Activated T-cell treated with anti-CD3 and anti-CD28 coated beads, Interleukin-2, amount 50 U/mL, for 4 hours (primary cell): ENCODE measurements at regions not wholly inside any gene's neighbourhood (a gene's known extent, or its start where the extent isn't known, plus 50 kb on each side); places are given as distances from the start of the nearest gene placed in this dataset.
"Not testable (repeated sequence)": the region's sequence is repeated elsewhere in the genome, so short reads cannot be mapped to it uniquely, and the experiment has no call there.

ENCODE experiments used
- ATAC-seq, 2 donors: fragments of 200-7000 bp; cut with Tn5 transposase; one replicate each; pipeline ENCODE4 v1.10.0; 2021
- DNase-seq: peaks from one replicate; pipeline ENCODE4 v3.0.0-alpha.2; 2020
- H3K27me3 Mint-ChIP-seq: one replicate; pipeline ENCODE4 v1.8.0; 2021; ENCODE audit warnings: low read depth, mixed read lengths
- H3K36me3 Mint-ChIP-seq: one replicate; pipeline ENCODE4 v1.8.0; 2022; ENCODE audit warnings: mixed read lengths; ENCODE audit not compliant: insufficient read depth
- H3K4me1 Mint-ChIP-seq: one replicate; pipeline ENCODE4 v1.8.0; 2021; ENCODE audit warnings: low read depth, mixed read lengths
- H3K4me3 Mint-ChIP-seq: one replicate; pipeline ENCODE4 v1.8.0; 2021; ENCODE audit warnings: mild to moderate bottlenecking, moderate library complexity, mixed read lengths
- H3K9me3 Mint-ChIP-seq: one replicate; pipeline ENCODE4 v1.8.0; 2021; ENCODE audit warnings: mixed read lengths

DNA sequence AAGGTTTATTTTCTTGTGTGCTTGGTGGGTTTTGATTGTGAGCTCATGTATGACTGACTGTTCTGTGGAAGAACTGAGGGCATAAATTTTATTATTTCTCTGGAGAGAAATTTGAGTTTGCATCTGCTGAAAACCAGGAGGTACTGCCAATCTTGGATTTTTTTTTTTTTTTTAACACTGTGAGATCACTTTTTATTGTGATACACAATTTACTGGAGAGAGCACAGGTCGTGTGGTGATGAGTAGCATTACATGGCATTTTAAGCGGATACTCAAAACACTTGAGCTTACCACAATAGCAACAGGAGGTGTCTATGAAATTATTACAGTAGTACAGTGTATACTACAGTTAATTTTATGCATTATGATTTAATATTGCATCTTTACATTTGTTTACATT, 237.4 kb downstream of the MFSD1 start:
- H3K36me3 Mint-ChIP-seq, result no peaks in the 10 kb centered on the region
- DNase-seq, result no peak

DNA sequence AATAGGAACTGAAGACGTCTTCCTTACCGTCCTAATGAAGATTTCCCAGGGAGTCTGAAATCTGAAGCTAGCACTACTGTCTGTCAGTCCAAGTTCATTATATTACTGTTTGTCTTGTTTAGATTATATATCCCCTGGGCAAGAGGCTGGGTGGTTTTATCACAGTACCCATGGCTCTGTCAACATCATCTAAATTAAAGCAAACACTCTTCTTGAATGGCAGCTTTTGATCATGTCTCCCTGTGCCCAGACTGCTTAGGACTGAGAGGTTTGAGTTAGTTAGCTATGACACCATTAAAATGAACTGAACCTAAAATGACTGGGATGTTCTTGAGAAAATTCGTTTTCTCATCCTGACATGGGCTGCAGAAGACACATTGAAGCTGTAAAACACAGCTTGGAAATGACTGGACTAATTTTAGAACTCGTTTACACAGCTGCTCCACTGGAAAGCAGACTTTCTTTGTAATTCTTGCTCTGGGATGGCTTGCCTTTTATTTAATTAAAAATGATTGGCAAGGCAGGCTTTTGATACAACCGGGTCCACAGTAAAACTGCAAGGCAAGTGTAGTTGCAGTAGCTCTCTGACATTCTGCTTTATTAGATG, 243.5 kb downstream of the MFSD1 start:
- DNase-seq (no peak), ATAC-seq (no peak)
- Mint-ChIP-seq H3K4me1 (no peaks in the 10 kb centered on the region), H3K9me3 (no peaks in the 10 kb centered on the region), H3K36me3 (no peaks in the 10 kb centered on the region), H3K4me3 (no peak overlapping the region), H3K27me3 (no peaks in the 10 kb centered on the region)

More for the DNA sequence above, 237.4 kb downstream of the MFSD1 start:
- H3K27me3 Mint-ChIP-seq, result peaks cover 2% of the 10 kb centered on the region
- ATAC-seq, result no peak
- H3K4me1 Mint-ChIP-seq, result no peaks in the 10 kb centered on the region
- no peaks in the 10 kb centered on the region for H3K9me3 Mint-ChIP-seq
- H3K4me3 Mint-ChIP-seq, result no peak overlapping the region

DNA sequence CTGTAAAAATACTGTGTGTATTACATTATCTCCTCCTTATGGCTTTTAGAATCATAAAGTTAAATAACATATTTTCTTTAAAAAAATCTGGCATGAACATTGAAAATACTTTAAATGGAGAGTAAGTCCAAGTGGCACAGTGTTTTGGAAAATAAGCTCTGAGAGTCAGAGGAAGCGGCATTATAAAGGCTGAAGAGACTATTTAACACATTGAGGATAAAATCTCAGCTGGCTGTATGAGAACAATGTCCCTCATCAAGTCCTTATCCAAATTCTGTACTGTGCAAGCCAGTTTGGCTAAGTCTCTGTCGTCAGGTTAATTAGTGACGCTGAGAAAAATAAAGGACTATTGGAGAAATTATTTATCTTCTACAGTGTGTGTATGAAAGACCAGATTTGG, 245.5 kb downstream of the MFSD1 start:
- ATAC-seq (no peak), DNase-seq (no peak)
- no peaks in the 10 kb centered on the region for H3K36me3 Mint-ChIP-seq
- H3K9me3 Mint-ChIP-seq, result peaks cover 4% of the 10 kb centered on the region
- H3K27me3 Mint-ChIP-seq, result no peaks in the 10 kb centered on the region
- no peaks in the 10 kb centered on the region for H3K4me1 Mint-ChIP-seq
- no peak overlapping the region for H3K4me3 Mint-ChIP-seq

DNA sequence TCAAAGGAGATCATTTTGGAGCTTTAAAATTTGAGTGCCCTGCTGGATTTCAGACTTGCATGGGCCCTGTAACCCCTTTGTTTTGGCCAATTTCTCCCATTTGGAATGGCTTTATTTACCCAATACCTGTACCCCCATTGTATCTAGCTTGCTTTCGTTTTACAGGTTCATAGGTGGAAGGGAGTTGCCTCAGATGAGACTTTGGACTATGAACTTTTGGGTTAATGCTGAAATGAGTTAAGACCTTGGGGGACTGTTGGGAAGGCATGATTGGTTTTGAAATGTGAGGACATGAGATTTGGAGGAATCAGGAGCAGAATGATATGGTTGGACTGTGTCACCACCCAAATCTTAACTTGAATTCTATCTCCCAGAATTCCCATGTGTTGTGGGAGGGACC, 250.6 kb downstream of the MFSD1 start:
- not testable (repeated sequence) for ATAC-seq, DNase-seq, H3K4me3 Mint-ChIP-seq, H3K4me1 Mint-ChIP-seq, H3K27me3 Mint-ChIP-seq, H3K9me3 Mint-ChIP-seq, H3K36me3 Mint-ChIP-seq

DNA sequence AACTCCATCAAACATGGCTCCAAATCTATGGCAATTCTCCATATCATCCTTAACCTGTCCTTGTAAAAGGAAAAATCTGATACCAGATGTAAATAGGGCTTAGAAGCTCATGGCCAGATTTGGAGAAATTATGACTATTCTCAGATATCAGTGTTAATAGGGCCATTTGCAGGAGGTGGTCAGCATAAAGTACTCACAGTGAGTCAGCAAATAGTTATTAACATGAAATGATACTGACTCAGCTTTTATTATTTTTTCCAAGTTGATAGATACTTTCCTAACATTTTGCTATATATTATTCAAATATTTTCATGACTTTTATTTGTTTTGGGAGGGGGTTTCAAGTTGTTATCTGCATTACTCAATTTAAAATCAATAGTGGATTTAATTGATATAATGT, 255.8 kb downstream of the MFSD1 start:
- H3K9me3 Mint-ChIP-seq, result peaks cover 4% of the 10 kb centered on the region
- no peak overlapping the region for H3K4me3 Mint-ChIP-seq
- no peaks in the 10 kb centered on the region for H3K36me3 Mint-ChIP-seq
- no peaks in the 10 kb centered on the region for H3K27me3 Mint-ChIP-seq
- no peak for ATAC-seq
- no peak for DNase-seq
- no peaks in the 10 kb centered on the region for H3K4me1 Mint-ChIP-seq

DNA sequence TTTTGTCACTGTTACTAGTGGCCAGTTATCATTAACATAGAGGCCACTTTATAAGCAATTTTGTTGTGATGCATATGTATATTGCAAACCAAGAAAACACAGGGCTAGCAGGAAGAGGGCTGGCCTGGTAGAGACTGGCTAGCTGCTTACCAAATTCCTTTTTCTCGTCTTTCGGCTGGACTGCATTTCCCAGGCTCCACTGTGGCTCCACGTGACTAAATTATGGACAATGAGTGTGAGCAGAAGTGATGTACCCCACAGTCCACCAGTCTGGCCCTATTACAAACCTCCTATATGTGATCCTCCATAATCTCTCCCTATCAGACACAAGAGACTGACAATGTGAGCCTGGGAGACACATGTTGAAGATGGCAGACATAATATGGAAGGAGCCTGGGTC, 257.0 kb downstream of the MFSD1 start:
- H3K27me3 Mint-ChIP-seq, result no peaks in the 10 kb centered on the region
- no peak overlapping the region for H3K4me3 Mint-ChIP-seq
- ATAC-seq (no peak), DNase-seq (no peak)
- no peaks in the 10 kb centered on the region for H3K4me1 Mint-ChIP-seq
- H3K9me3 Mint-ChIP-seq, result peaks cover 4% of the 10 kb centered on the region
- H3K36me3 Mint-ChIP-seq, result no peaks in the 10 kb centered on the region

DNA sequence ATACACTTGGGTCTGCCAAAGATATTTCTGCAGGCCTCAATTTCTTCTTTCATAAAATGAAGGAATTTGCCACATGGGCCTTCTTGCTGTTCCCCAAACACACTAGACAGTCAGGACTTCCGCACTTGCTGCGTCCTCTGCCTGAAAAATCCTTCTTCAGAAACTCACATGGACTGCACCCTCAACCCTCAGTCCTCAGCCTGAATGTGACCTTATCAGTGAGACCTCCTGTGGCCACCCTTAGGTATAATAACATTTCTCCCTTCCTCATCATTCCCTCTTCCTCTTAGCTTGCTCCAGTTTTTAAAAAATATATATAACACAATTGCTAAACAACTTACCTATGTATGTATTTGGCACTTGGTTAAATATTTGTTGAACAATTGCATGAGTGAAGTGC, 257.5 kb downstream of the MFSD1 start:
- Mint-ChIP-seq H3K9me3 (peaks cover 4% of the 10 kb centered on the region), H3K4me3 (no peak overlapping the region), H3K4me1 (no peaks in the 10 kb centered on the region), H3K36me3 (no peaks in the 10 kb centered on the region), H3K27me3 (no peaks in the 10 kb centered on the region)
- DNase-seq, result no peak
- no peak for ATAC-seq

DNA sequence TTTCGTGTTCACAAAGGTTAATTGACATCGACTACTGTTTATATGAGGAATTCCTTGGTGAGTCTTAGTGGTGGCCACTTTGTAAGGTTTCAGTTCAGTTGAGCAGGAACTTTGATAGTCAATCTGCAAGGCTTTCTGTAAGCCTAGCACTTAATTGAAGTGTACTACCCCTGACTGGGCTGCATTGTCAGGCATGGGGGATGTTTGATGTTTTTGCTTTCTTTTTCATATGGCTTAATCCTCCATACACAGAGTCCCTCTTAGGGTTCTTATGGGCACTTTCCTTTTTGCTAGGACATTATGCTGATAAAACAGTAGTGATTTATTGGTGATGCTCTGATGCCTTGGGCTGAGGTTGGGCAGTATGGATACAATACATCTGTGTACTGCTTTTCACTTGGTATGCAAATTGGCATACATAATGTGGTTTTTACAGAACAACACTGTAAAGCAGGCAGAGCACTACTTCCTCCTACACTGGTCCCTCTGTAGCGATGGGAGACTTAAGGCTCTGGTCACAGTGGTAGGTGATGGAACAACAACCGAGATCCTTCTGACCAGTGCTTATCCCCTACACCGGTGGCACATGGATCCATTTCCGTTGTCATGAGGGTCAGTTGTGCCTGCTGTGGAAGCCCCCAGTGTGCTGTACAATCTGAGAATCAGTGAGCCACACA, 261.0 kb downstream of the MFSD1 start:
- Mint-ChIP-seq H3K36me3 (no peaks in the 10 kb centered on the region), H3K9me3 (peaks cover 4% of the 10 kb centered on the region), H3K4me1 (no peaks in the 10 kb centered on the region), H3K4me3 (no peak overlapping the region), H3K27me3 (no peaks in the 10 kb centered on the region)
- ATAC-seq (no peak), DNase-seq (no peak)

DNA sequence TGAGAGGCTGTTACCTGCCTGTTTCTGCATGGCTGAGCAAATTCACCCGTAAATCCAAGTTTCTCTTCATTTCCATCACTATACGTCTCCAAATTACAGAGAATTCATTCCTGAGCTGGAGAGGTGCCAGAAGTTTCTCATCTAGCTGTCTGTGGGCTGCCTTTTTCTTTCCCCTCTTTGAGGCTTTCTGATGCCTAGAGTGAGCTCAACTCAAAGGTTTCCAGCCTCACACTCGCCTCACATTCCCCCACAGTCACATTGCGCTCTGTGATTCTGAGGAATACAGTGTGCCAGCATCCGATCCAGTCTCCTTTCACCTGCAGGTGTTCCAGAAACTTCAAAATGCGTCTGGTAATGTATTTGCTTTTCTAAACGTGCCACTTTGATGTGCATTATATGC, 267.2 kb downstream of the MFSD1 start, which contains the start of gene IQCJ:
Gene IQCJ (plus strand): TSS at position 229 of the 400 bp plus-strand sequence.
- ATAC-seq (no peak), DNase-seq (no peak)
- Mint-ChIP-seq H3K9me3 (no peaks in the 10 kb centered on the region), H3K4me3 (no peak within 1 kb of the TSS), H3K27me3 (peaks cover 9% of the 10 kb centered on the region), H3K4me1 (no peaks in the 10 kb centered on the region), H3K36me3 (no peaks in the 10 kb centered on the region)

DNA sequence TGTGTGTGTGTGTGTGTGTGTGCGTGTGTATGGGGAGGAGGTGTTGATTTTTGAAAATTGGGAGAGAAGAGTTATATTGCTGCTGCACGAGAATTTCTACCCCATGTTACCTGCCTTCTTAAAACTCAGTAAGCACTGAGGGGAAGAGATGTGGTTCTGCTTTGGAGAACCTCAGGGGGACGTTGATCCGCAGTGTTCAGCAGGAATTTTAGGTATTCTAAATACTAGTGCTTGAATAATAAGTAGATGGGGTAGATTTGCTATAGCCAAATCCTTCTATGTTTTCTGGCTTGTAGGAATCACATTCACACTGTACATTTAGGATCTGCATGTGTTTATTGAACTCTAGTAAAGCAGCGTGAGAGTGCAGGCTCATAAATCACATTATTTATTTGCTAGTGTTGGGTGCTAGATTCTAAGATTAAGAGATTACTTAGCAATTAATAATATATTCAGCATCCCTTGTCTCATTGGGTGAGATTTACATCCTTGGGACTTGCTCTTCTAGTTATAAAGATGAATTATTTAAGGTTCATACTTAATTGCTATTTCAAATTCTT, 268.1 kb downstream of the MFSD1 start:
- peaks cover 9% of the 10 kb centered on the region for H3K27me3 Mint-ChIP-seq
- no peaks in the 10 kb centered on the region for H3K9me3 Mint-ChIP-seq
- H3K4me1 Mint-ChIP-seq, result no peaks in the 10 kb centered on the region
- ATAC-seq, result no peak
- no peaks in the 10 kb centered on the region for H3K36me3 Mint-ChIP-seq
- no peak overlapping the region for H3K4me3 Mint-ChIP-seq
- no peak for DNase-seq

DNA sequence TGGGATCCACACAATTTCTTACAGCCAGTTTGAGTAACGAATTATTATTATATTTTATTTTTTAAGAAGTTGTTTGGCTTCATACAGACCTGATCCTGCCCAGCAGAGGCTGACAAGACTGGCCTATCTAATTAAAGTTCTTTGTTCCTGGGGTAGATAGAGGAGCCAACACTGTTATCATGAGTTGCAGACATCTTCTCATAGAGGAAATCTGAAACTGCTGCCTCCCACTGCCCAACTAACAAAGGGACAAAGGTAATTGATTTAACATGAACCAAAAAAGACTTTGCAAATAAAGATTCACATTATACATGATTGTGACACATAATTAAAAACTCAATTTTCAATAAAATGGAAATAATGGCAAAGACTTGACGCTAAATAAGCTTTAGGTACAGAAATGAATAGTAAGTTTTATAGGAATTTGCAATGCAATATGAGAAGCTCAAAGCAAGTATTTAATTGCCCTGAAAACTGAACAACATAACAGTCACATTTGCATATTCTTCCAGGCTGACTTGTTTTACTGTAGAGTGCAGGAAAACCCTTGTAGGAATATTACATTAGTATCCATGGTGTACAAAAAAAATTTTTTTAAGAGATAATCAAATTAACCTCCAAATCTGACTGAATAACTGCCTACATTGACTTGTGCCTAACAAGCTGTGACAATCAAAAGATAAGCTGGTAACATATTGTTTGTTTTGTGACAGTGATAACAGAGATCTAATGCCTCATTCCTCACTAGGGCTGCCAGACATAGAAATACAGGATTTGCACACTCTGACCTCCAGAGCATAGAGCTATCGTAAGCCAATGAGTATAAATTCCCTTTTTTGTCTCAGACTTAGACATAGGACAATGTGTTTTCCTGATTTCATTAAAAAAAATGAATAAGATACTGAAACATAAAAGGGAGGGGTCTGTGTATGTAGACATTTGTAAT, 273.2 kb downstream of the MFSD1 start:
- Mint-ChIP-seq H3K9me3 (no peaks in the 10 kb centered on the region), H3K4me1 (no peaks in the 10 kb centered on the region), H3K4me3 (no peak overlapping the region), H3K36me3 (no peaks in the 10 kb centered on the region), H3K27me3 (peaks cover 3% of the 10 kb centered on the region)
- ATAC-seq (no peak), DNase-seq (no peak)

DNA sequence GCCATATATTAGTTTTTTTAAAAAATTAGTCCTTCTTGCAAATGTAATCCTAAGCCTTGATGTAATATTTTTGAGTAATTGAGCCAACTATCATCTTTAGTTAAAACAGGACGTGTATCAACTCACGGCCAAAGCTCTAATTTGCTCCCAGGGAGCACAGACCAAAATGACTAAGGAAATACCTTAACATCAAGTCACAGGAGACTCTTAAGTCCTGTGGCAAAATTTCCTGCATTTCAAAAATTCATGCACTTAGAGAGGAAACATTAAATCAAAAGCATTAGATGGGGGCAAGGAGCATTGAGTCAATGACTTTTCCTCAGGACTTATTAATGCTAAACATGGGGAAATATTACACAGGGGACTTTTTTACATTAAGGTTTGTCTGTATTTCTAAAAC, 276.0 kb downstream of the MFSD1 start:
- Mint-ChIP-seq H3K4me1 (no peaks in the 10 kb centered on the region), H3K27me3 (no peaks in the 10 kb centered on the region), H3K4me3 (no peak overlapping the region), H3K36me3 (no peaks in the 10 kb centered on the region), H3K9me3 (peaks cover 3% of the 10 kb centered on the region)
- DNase-seq, result no peak
- no peak for ATAC-seq

DNA sequence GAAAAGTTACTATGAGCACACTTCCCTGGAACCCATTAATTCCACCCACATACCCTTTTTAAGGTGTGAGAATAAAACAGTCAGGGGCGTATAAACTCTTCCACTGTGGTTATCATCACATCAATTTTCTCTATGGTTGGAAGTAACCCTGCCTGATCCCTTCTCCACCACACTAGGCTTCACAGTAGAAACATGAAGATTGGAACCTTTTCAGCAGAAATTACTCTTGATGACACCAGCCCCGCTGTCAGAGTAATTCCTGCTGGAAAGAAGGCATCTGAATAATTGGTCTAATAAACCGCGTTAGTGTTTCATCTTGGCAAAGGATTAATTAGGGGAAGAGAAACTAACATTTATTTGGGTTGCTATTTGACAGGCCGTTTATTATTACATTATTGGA, 278.4 kb downstream of the MFSD1 start:
- Mint-ChIP-seq H3K27me3 (no peaks in the 10 kb centered on the region), H3K4me1 (no peaks in the 10 kb centered on the region), H3K9me3 (peaks cover 3% of the 10 kb centered on the region), H3K4me3 (no peak overlapping the region), H3K36me3 (no peaks in the 10 kb centered on the region)
- DNase-seq, result no peak
- ATAC-seq, result no peak

DNA sequence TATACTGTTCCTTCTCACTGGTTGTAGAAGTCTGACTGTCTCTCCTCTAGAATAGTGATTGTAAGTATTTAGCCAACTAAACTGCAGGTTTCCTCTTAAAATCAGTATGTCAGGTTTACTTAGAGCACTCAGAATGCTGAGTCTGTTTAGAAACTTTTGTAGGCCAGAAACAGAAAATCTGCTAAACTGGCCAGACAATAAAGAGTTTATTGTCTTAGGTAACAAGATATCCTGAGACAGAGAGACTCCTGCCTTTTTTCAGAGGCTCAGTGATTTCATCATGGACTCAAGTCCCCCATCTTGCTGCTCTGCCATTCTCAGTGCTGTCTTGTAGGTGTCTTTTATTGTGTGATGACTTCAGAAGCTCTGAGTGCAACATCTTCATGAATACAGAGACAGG, 279.0 kb downstream of the MFSD1 start:
- H3K4me1 Mint-ChIP-seq, result no peaks in the 10 kb centered on the region
- H3K27me3 Mint-ChIP-seq, result no peaks in the 10 kb centered on the region
- no peaks in the 10 kb centered on the region for H3K36me3 Mint-ChIP-seq
- DNase-seq (no peak), ATAC-seq (no peak)
- peaks cover 3% of the 10 kb centered on the region for H3K9me3 Mint-ChIP-seq
- no peak overlapping the region for H3K4me3 Mint-ChIP-seq
